D721Med (cell line): ENCODE measurements at regions not wholly inside any gene's neighbourhood (a gene's known extent, or its start where the extent isn't known, plus 50 kb on each side); places are given as distances from the start of the nearest gene placed in this dataset.

Experiments used
- DNase-seq: peaks from one replicate; pipeline ENCODE4 v3.0.0; 2011; ENCODE audit warnings: low spot score; ENCODE audit not compliant: insufficient read length
- FAIRE-seq: peaks from 2 replicates; lab custom pipeline; 2011; peaks lifted over from hg19 to GRCh38; lab: Jason Lieb, UNC
- TF ChIP-seq, protein P1 (sequence below): IDR thresholded peaks from 2 replicates; pipeline ENCODE4 v1.5.1; 2012; ENCODE audit warnings: mild to moderate bottlenecking, control low read depth; ENCODE audit not compliant: insufficient read depth; ENCODE audit errors: missing control alignments

GRCh38 chr2:49355611-49356010 is 201.3 kb upstream of the FSHR start:
- FAIRE-seq (no peak), DNase-seq (no peak)
- TF ChIP-seq, protein P1, sequence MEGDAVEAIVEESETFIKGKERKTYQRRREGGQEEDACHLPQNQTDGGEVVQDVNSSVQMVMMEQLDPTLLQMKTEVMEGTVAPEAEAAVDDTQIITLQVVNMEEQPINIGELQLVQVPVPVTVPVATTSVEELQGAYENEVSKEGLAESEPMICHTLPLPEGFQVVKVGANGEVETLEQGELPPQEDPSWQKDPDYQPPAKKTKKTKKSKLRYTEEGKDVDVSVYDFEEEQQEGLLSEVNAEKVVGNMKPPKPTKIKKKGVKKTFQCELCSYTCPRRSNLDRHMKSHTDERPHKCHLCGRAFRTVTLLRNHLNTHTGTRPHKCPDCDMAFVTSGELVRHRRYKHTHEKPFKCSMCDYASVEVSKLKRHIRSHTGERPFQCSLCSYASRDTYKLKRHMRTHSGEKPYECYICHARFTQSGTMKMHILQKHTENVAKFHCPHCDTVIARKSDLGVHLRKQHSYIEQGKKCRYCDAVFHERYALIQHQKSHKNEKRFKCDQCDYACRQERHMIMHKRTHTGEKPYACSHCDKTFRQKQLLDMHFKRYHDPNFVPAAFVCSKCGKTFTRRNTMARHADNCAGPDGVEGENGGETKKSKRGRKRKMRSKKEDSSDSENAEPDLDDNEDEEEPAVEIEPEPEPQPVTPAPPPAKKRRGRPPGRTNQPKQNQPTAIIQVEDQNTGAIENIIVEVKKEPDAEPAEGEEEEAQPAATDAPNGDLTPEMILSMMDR = no peak

DNA sequence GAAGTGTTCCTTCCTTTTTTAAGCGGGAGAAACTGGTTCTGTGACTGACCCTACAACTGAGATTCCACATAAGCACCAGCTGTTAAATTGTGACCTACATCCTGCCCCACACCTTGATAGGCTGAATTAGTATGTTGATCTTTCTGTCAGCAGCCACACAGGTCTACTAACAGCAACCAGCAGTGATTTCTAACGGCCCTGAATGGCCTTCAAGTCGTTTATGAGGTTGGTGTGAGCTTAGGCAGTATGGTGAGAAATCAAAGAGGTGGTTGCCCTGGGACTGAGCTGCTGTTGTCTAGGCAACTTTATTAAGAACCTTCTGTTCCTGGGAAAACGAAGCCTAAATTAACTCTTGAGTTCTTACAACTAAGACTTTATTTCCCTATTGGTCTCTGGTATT is 197.2 kb upstream of the FSHR start:
- TF ChIP-seq, protein P1 = no peak
- FAIRE-seq = peak; percentile 32
- DNase-seq = no peak

GRCh38 chr2:49343638-49344037 is 189.3 kb upstream of the FSHR start:
- FAIRE-seq = no peak
- no peak for DNase-seq
- TF ChIP-seq, protein P1 = no peak

GRCh38 chr2:49342156-49342555 is 187.8 kb upstream of the FSHR start:
- no peak for FAIRE-seq

GRCh38 chr2:49335546-49335945 is 181.2 kb upstream of the FSHR start:
- DNase-seq (no peak), FAIRE-seq (no peak)
- TF ChIP-seq, protein P1 = no peak

More at GRCh38 chr2:49342156-49342555, 187.8 kb upstream of the FSHR start:
- DNase-seq = no peak
- TF ChIP-seq, protein P1 = no peak

DNA sequence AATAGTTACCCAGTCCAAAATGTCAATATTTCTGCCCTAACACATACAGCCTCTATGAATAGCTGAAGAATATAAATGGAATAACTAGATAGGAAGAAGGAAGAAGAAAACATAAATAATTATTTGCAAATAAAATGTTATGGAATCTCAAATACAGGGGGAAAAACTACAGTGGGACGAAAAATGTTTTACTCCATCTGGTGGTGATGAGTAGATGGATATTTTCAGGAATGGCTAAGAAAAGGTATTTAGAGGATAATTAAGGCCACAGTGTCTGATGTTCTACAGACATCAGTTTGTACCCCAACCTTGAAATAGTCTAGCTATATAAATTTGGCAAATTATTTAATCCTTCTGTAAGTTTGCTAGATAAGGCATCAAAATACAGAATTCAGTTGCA is 178.1 kb upstream of the FSHR start:
- DNase-seq = no peak
- no peak for FAIRE-seq
- TF ChIP-seq, protein P1 = no peak

DNA sequence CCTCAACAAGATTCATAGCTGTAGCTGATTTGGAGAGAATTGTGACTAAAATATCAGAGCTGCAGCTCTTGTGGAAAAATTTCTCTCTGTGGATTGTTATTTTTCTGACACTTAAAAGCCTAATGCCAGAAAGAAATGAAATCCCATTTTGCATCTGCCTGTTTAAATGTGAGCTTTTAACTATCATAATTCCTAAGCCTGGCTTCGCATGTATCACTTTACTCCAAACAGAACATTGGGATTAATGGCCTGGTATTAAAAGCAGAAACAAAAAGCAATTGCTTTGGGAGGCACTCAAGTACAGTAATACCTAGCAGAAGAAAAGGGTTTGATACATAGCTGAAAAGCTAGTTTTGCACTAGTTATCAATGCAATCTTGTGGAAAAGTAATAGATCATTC is 164.2 kb upstream of the FSHR start:
- FAIRE-seq (no peak), DNase-seq (no peak)

More for the DNA sequence above, 164.2 kb upstream of the FSHR start:
- TF ChIP-seq, protein P1 = no peak
